HG03159 (cell line): ENCODE measurements at regions not wholly inside any gene's neighbourhood (a gene's known extent, or its start where the extent isn't known, plus 50 kb on each side); places are given as distances from the start of the nearest gene placed in this dataset.
"Not testable (repeated sequence)": the region's sequence is repeated elsewhere in the genome, so short reads cannot be mapped to it uniquely, and the experiment has no call there.

Experiments
- ATAC-seq: cut with Tn5 transposase; IDR thresholded peaks from one replicate; pipeline ENCODE4 v1.9.1; 2021; ENCODE audit warnings: mild to moderate bottlenecking, moderate library complexity; ENCODE audit not compliant: unreplicated experiment

GRCh38 chr9:7313389-7313788, 486.2 kb downstream of the DMAC1 start:
- no peak for ATAC-seq

- not testable (repeated sequence) for ATAC-seq
These were observed 490.5 kb downstream of the DMAC1 start for GRCh38 chr9:7309051-7309450.

GRCh38 chr9:7305677-7306076, 493.9 kb downstream of the DMAC1 start:
- no peak for ATAC-seq

GRCh38 chr9:7304627-7304995, 495.0 kb downstream of the DMAC1 start:
- no peak for ATAC-seq

- no peak for ATAC-seq
These were observed 495.5 kb downstream of the DMAC1 start for GRCh38 chr9:7303907-7304626.

GRCh38 chr9:7300484-7300883, 499.1 kb downstream of the DMAC1 start:
- peak; percentile 48 for ATAC-seq

GRCh38 chr9:7298123-7298522, 501.5 kb downstream of the DMAC1 start:
- ATAC-seq = peak; percentile 98

- ATAC-seq = peak; percentile 0
These were observed 502.1 kb downstream of the DMAC1 start for GRCh38 chr9:7297521-7297920.

GRCh38 chr9:7293091-7293490, 506.5 kb downstream of the DMAC1 start:
- no peak for ATAC-seq

GRCh38 chr9:7289773-7290172, 509.8 kb downstream of the DMAC1 start:
- ATAC-seq = peak; percentile 73

GRCh38 chr9:7287986-7288385, 511.6 kb downstream of the DMAC1 start:
- no peak for ATAC-seq

GRCh38 chr9:7287065-7287464, 512.5 kb downstream of the DMAC1 start:
- no peak for ATAC-seq

- no peak for ATAC-seq
These were observed 513.5 kb downstream of the DMAC1 start for GRCh38 chr9:7286101-7286500.

GRCh38 chr9:7285199-7285598, 514.4 kb downstream of the DMAC1 start:
- ATAC-seq = no peak

GRCh38 chr9:7284517-7284916, 515.1 kb downstream of the DMAC1 start:
- no peak for ATAC-seq

GRCh38 chr9:7284117-7284516, 515.5 kb downstream of the DMAC1 start:
- no peak for ATAC-seq

GRCh38 chr9:7273575-7273974, 515.8 kb downstream of the KDM4C start:
- no peak for ATAC-seq

GRCh38 chr9:7266911-7267595, 509.3 kb downstream of the KDM4C start:
- no peak for ATAC-seq

- ATAC-seq = no peak
These were observed 507.4 kb downstream of the KDM4C start for GRCh38 chr9:7265181-7265580.

- ATAC-seq = no peak
These were observed 501.9 kb downstream of the KDM4C start for GRCh38 chr9:7259544-7260241.

- ATAC-seq = no peak
These were observed 501.1 kb downstream of the KDM4C start for GRCh38 chr9:7258688-7259396.
